22Rv1 (cell line): ENCODE measurements at regions not wholly inside any gene's neighbourhood (a gene's known extent, or its start where the extent isn't known, plus 50 kb on each side); places are given as distances from the start of the nearest gene placed in this dataset.

Experiments used
- CTCF ChIP-seq: fragments of 450-650 bp; IDR thresholded peaks from 2 replicates; pipeline ENCODE4 v1.5.1; 2017; ENCODE audit warnings: mild to moderate bottlenecking
- ZFX ChIP-seq: fragments of 450-650 bp; IDR thresholded peaks from 2 replicates; pipeline ENCODE4 v1.6.1; 2017; ENCODE audit warnings: antibody characterized with exemption, borderline replicate concordance

GRCh38 chr14:71214241-71214640 lies 307.0 kb downstream of the PCNX1 start:
- TF ChIP-seq CTCF = no peak
- no peak for TF ChIP-seq ZFX
